ENCODE measurements at regions not wholly inside any gene's neighbourhood (a gene's known extent, or its start where the extent isn't known, plus 50 kb on each side); places are given as distances from the start of the nearest gene placed in this dataset.

- DNase-seq: no peak
Measured at GRCh38 chr3:10585945-10586344, 80.6 kb upstream of the ATP2B2 start.

- DNase-seq: no peak
Measured at GRCh38 chr3:10594915-10595314, 89.5 kb upstream of the ATP2B2 start.

- DNase-seq: no peak
Measured at GRCh38 chr3:10596746-10597448, 91.5 kb upstream of the ATP2B2 start.

GRCh38 chr3:10597733-10598132 lies 92.3 kb upstream of the ATP2B2 start:
- no peak for DNase-seq

- no peak for DNase-seq
Measured at GRCh38 chr3:10599017-10599416, 93.6 kb upstream of the ATP2B2 start.

GRCh38 chr3:10599444-10599843 lies 94.1 kb upstream of the ATP2B2 start:
- DNase-seq: no peak

- DNase-seq: no peak
Measured at GRCh38 chr3:10600296-10600714, 94.9 kb upstream of the ATP2B2 start.

GRCh38 chr3:10600726-10601125 lies 95.3 kb upstream of the ATP2B2 start:
- no peak for DNase-seq

GRCh38 chr3:10601151-10601856 lies 95.9 kb upstream of the ATP2B2 start:
- no peak for DNase-seq

- DNase-seq: no peak
Measured at GRCh38 chr3:10601857-10602230, 96.5 kb upstream of the ATP2B2 start.

- no peak for DNase-seq
Measured at GRCh38 chr3:10602271-10602670, 96.9 kb upstream of the ATP2B2 start.

- no peak for DNase-seq
Measured at GRCh38 chr3:10602769-10603768, 97.7 kb upstream of the ATP2B2 start.

GRCh38 chr3:10609134-10609533 lies 103.7 kb upstream of the ATP2B2 start:
- no peak for DNase-seq

- DNase-seq: no peak
Measured at GRCh38 chr3:10614168-10614567, 108.8 kb upstream of the ATP2B2 start.

GRCh38 chr3:10615715-10616114 lies 110.3 kb upstream of the ATP2B2 start:
- DNase-seq: no peak

- no peak for DNase-seq
Measured at GRCh38 chr3:10616321-10616720, 110.9 kb upstream of the ATP2B2 start.

- DNase-seq: no peak
Measured at GRCh38 chr3:10619989-10620832, 114.8 kb upstream of the ATP2B2 start.

GRCh38 chr3:10620833-10621082 lies 115.4 kb upstream of the ATP2B2 start:
- DNase-seq: no peak

GRCh38 chr3:10623578-10624275 lies 118.3 kb upstream of the ATP2B2 start:
- DNase-seq: no peak

- no peak for DNase-seq
Measured at GRCh38 chr3:10625323-10625722, 119.9 kb upstream of the ATP2B2 start.

GRCh38 chr3:10627884-10628572 lies 122.6 kb upstream of the ATP2B2 start:
- no peak for DNase-seq

All from NCI-H510A (cell line).